Stimulated activated CD4-positive, alpha-beta T cell treated with anti-CD3 and anti-CD28 coated beads, Interleukin-4, amount 100 ng/mL, for 24 hours (primary cell): ENCODE measurements at regions not wholly inside any gene's neighbourhood (a gene's known extent, or its start where the extent isn't known, plus 50 kb on each side); places are given as distances from the start of the nearest gene placed in this dataset.
"Not testable (repeated sequence)": the region's sequence is repeated elsewhere in the genome, so short reads cannot be mapped to it uniquely, and the experiment has no call there.

Experiments
- DNase-seq: peaks from one replicate; pipeline ENCODE4 v3.0.0-alpha.2; 2020

GRCh38 chr21:17105932-17106331 is 406.9 kb upstream of the CXADR start:
- no peak for DNase-seq

- DNase-seq, result no peak
Observed at GRCh38 chr21:17114045-17114444, 398.8 kb upstream of the CXADR start.

GRCh38 chr21:17118638-17119384 is 394.0 kb upstream of the CXADR start:
- no peak for DNase-seq

- DNase-seq, result no peak
Observed at GRCh38 chr21:17119466-17120297, 393.2 kb upstream of the CXADR start.

- DNase-seq, result not testable (repeated sequence)
Observed at GRCh38 chr21:17127395-17127794, 385.4 kb upstream of the CXADR start.

GRCh38 chr21:17128132-17128531 is 384.7 kb upstream of the CXADR start:
- no peak for DNase-seq

GRCh38 chr21:17139159-17139558 is 373.7 kb upstream of the CXADR start:
- DNase-seq, result not testable (repeated sequence)

- no peak for DNase-seq
Observed at GRCh38 chr21:17139696-17140095, 373.1 kb upstream of the CXADR start.

GRCh38 chr21:17146426-17146825 is 366.4 kb upstream of the CXADR start:
- DNase-seq, result no peak

GRCh38 chr21:17159697-17160096 is 353.1 kb upstream of the CXADR start:
- DNase-seq, result no peak

GRCh38 chr21:17185674-17186073 is 327.2 kb upstream of the CXADR start:
- DNase-seq, result no peak

GRCh38 chr21:17189963-17190362 is 322.9 kb upstream of the CXADR start:
- DNase-seq, result no peak

GRCh38 chr21:17191346-17191993 is 321.4 kb upstream of the CXADR start:
- DNase-seq, result no peak

- DNase-seq, result no peak
Observed at GRCh38 chr21:17195351-17195750, 317.5 kb upstream of the CXADR start.

- no peak for DNase-seq
Observed at GRCh38 chr21:17195976-17196375, 316.9 kb upstream of the CXADR start.

- DNase-seq, result no peak
Observed at GRCh38 chr21:17196623-17197022, 316.2 kb upstream of the CXADR start.

GRCh38 chr21:17197996-17198395 is 314.8 kb upstream of the CXADR start:
- DNase-seq, result no peak

- no peak for DNase-seq
Observed at GRCh38 chr21:17200250-17200649, 312.6 kb upstream of the CXADR start.

GRCh38 chr21:17201741-17202260 is 311.0 kb upstream of the CXADR start:
- DNase-seq, result no peak

GRCh38 chr21:17214801-17215200 is 298.0 kb upstream of the CXADR start:
- DNase-seq, result no peak

- not testable (repeated sequence) for DNase-seq
Observed at GRCh38 chr21:17219050-17219449, 293.8 kb upstream of the CXADR start.

GRCh38 chr21:17231124-17231523 is 281.7 kb upstream of the CXADR start:
- no peak for DNase-seq

GRCh38 chr21:17231771-17232170 is 281.1 kb upstream of the CXADR start:
- no peak for DNase-seq

- DNase-seq, result no peak
Observed at GRCh38 chr21:17238468-17238867, 274.4 kb upstream of the CXADR start.
